Mucosa of descending colon (tissue), 3 donors: ENCODE measurements at regions not wholly inside any gene's neighbourhood (a gene's known extent, or its start where the extent isn't known, plus 50 kb on each side); places are given as distances from the start of the nearest gene placed in this dataset.
"Not testable (repeated sequence)": the region's sequence is repeated elsewhere in the genome, so short reads cannot be mapped to it uniquely, and the experiment has no call there.

Experiments
- ATAC-seq: fragments of 200-7000 bp; cut with Tn5 transposase; one replicate; pipeline ENCODE4 v1.9.1; 2020; ENCODE audit warnings: mild to moderate bottlenecking, moderate library complexity
- DNase-seq, 3 donors: peaks; one replicate each; pipeline ENCODE4 v3.0.0-alpha.2; 2020
- H3K36me3 ChIP-seq: fragments of 200-600 bp; one replicate; pipeline ENCODE4 v1.8.0; 2021; ENCODE audit warnings: low read depth, mild to moderate bottlenecking
- H3K4me1 ChIP-seq: fragments of 200-600 bp; one replicate; pipeline ENCODE4 v1.8.0; 2021; ENCODE audit warnings: low read depth, mild to moderate bottlenecking
- H3K4me3 ChIP-seq: fragments of 200-600 bp; one replicate; pipeline ENCODE4 v1.8.0; 2021; ENCODE audit warnings: mild to moderate bottlenecking
- H3K9me3 ChIP-seq: fragments of 200-600 bp; one replicate; pipeline ENCODE4 v1.8.0; 2021; ENCODE audit warnings: mild to moderate bottlenecking
- CTCF ChIP-seq: fragments of 200-600 bp; IDR thresholded peaks from one replicate; pipeline ENCODE4 v1.8.0; 2022; ENCODE audit warnings: antibody characterized with exemption, mild to moderate bottlenecking
- intact Hi-C, 2 donors: fragments of 100-400 bp; cut with DNase I in 1 of 2; cut with micrococcal nuclease in 1 of 2; formaldehyde crosslinking; loops; one replicate each; pipeline versions ENCODE4 v1.11.0 to v1.11.1; 2022; cut with DNase I, micrococcal nuclease
- donor health status: DM: no; HTN: no; CAD: no; lungs with moderate emphysema.
- donor health status: DM: no; HTN: no; CAD: no.
- donor health status: DM: no; HTN: yes; CAD: no.

DNA sequence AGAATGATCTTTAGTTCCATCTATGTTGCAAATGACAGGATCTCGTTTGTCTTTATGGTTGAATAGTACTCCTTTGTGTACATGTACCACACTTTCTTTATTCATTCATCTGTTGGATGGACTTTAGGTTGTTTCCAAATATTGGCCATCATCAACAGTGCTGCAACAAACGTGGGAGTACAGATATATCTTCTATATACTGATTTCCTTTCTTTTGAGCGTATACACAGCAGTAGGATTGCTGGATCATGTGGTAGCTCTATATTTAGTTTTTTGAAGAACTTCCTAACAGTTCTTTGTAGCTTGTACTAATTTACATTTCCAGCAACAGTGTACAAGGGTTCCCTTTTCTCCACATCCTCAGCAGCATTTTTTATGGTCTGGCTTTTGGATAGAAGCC is 407.5 kb upstream of the ANO5 start:
- ATAC-seq (no peak), DNase-seq (no peak)
- Histone ChIP-seq H3K4me3 (no peak overlapping the region), H3K36me3 (no peaks in the 10 kb centered on the region), H3K4me1 (no peaks in the 10 kb centered on the region), H3K9me3 (peaks cover 13% of the 10 kb centered on the region)
- intact Hi-C loops = no loop called here
- no peak for TF ChIP-seq CTCF

DNA sequence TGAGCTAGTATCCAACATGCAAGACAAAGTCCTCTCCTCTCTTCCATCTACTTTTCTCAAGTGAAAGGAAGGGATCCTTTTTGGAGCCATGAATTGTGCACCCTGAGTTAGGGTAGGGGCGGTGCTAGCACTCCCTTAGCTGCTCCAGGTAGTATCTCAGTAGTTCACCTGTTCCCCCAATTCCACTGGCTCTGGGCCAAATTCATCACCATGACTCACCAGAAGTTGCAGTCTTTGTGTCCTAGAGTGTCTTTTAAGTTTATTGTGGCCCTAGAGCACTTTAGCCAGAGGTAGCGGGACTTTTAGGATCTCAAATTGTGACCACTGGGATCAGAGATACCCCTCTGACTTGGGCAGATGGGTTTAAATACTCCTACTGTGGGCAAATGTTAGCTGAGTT is 398.6 kb upstream of the ANO5 start:
- no peak for DNase-seq
- Histone ChIP-seq H3K36me3 (no peaks in the 10 kb centered on the region), H3K4me1 (no peaks in the 10 kb centered on the region), H3K4me3 (no peak overlapping the region), H3K9me3 (peaks cover 51% of the 10 kb centered on the region)
- no peak for ATAC-seq
- TF ChIP-seq CTCF = no peak
- intact Hi-C loops = no loop called here

DNA sequence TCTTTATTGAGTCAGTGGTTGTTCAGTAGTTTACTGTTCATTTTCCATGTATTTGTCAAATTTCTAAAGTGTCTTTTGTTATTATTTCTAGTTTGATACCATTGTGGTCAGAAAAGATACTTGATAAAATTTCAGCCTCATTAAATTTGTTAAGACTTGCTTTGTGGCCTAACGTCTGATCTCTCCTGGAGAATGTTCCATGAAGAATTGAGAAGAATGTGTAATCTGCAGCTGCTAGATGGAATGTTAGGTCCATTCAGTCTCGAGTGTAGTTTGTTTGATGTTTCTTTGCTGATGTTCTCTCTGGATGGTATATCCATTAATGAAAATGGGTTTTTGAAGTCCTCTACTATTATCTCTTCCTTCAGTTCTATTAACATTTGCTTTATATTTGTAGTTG is 394.7 kb upstream of the ANO5 start:
- TF ChIP-seq CTCF = no peak
- Histone ChIP-seq H3K4me1 (no peaks in the 10 kb centered on the region), H3K4me3 (no peak overlapping the region), H3K36me3 (no peaks in the 10 kb centered on the region), H3K9me3 (peaks cover 58% of the 10 kb centered on the region)
- intact Hi-C loops = no loop called here
- no peak for ATAC-seq
- DNase-seq = no peak

DNA sequence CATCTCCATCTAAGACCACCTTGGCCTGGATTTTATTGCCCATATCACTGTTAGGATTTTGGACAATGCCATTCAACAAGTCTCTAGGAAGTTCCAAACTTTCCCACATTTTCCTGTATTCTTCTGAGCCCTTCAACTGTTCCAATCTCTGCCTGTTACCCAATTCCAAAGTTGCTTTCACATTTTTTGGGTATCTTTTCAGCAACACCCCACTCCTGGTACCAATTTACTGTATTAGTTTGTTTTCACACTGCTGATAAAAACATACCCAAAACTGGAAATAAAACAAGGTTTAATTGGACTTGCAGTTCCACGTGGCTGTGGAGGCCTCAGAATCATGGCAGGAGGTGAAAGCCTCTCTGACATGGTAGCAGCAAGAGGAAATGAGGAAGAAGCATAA is 388.4 kb upstream of the ANO5 start:
- H3K4me1 ChIP-seq, H3K36me3 ChIP-seq, H3K4me3 ChIP-seq, ATAC-seq, intact Hi-C loops, DNase-seq: not testable (repeated sequence)
- H3K9me3 ChIP-seq = peaks cover 44% of the 10 kb centered on the region

DNA sequence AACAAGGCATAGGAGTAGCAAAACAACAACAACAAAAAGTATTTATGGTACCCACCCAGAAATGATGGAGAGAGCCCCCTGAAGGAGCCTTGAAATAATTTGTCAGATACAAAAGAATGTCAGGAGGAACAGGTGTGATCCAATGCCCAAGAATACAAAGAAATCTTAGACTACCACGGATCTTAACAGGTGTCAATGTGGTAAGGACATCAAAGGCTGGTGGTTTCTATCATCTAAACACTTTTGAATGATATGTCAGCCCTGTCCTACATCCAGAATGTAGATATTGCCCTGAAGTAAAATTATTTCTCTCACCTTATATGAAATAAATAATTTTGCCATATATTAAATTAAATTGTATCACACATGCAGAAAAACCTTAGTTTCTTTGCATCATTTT is 386.4 kb upstream of the ANO5 start:
- ATAC-seq (no peak), DNase-seq (no peak)
- no peaks in the 10 kb centered on the region for H3K4me1 ChIP-seq
- peaks cover 40% of the 10 kb centered on the region for H3K9me3 ChIP-seq
- H3K4me3 ChIP-seq = no peak overlapping the region
- intact Hi-C loops = no loop called here
- no peak for TF ChIP-seq CTCF
- no peaks in the 10 kb centered on the region for H3K36me3 ChIP-seq

DNA sequence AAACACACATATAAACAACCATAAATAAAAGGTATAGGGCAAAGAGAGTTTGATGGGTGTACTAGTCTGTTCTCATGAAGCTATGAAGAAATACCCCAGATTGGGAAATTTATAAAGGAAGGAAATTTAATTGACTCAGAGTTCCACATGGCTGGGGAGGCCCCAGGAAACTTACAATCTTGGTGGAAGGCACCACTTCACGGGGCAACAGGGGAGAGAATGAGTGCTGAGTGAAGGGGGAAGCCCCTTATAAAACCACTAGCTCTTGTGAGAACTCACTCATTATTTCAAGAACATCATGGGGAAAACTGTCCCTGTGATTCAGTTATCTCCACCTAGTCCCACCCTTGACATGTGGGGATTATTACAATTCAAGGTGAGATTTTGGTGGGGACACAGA is 385.9 kb upstream of the ANO5 start:
- Histone ChIP-seq H3K36me3 (no peaks in the 10 kb centered on the region), H3K9me3 (peaks cover 40% of the 10 kb centered on the region), H3K4me3 (no peak overlapping the region), H3K4me1 (no peaks in the 10 kb centered on the region)
- DNase-seq = no peak
- TF ChIP-seq CTCF = no peak
- no peak for ATAC-seq
- intact Hi-C loops = no loop called here
